Fibroblast of the aortic adventitia (primary cell): ENCODE measurements at regions not wholly inside any gene's neighbourhood (a gene's known extent, or its start where the extent isn't known, plus 50 kb on each side); places are given as distances from the start of the nearest gene placed in this dataset.

Experiments used
- DNase-seq: peaks from one replicate; pipeline ENCODE4 v3.0.0-alpha.2; 2010; ENCODE audit warnings: low read depth
- H3K4me3 ChIP-seq: 2 replicates; pipeline ENCODE4 v1.5.1; 2011; ENCODE audit warnings: low read depth, mild to moderate bottlenecking, control low read depth, low read length, moderate library complexity
- TF ChIP-seq, protein P1 (sequence below): IDR thresholded peaks from 2 replicates; pipeline ENCODE4 v1.5.1; 2011; ENCODE audit warnings: mild to moderate bottlenecking, low read length, control low read depth, inconsistent platforms; ENCODE audit not compliant: insufficient read depth

DNA sequence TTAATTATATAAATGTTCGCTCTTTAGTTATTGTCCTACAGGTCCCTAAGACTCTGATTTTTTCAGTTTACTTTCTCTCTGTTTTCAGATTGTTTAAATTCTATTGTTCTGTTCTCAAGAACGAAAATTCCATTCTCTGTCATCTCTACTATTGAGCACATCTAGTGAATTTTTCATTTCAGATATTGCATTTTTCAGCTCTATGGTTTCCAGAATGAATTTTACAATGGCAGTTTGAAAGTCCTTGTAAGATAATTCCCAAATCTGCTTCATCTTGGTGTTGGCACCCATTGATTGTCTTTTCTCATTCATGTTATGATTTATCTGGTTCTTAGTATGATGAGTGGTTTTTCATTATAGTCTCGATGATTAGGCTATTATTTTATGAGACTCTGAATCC is 519.6 kb upstream of the LRFN5 start:
- TF ChIP-seq, protein P1, sequence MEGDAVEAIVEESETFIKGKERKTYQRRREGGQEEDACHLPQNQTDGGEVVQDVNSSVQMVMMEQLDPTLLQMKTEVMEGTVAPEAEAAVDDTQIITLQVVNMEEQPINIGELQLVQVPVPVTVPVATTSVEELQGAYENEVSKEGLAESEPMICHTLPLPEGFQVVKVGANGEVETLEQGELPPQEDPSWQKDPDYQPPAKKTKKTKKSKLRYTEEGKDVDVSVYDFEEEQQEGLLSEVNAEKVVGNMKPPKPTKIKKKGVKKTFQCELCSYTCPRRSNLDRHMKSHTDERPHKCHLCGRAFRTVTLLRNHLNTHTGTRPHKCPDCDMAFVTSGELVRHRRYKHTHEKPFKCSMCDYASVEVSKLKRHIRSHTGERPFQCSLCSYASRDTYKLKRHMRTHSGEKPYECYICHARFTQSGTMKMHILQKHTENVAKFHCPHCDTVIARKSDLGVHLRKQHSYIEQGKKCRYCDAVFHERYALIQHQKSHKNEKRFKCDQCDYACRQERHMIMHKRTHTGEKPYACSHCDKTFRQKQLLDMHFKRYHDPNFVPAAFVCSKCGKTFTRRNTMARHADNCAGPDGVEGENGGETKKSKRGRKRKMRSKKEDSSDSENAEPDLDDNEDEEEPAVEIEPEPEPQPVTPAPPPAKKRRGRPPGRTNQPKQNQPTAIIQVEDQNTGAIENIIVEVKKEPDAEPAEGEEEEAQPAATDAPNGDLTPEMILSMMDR, result no peak
- no peak overlapping the region for H3K4me3 ChIP-seq
- DNase-seq, result no peak

DNA sequence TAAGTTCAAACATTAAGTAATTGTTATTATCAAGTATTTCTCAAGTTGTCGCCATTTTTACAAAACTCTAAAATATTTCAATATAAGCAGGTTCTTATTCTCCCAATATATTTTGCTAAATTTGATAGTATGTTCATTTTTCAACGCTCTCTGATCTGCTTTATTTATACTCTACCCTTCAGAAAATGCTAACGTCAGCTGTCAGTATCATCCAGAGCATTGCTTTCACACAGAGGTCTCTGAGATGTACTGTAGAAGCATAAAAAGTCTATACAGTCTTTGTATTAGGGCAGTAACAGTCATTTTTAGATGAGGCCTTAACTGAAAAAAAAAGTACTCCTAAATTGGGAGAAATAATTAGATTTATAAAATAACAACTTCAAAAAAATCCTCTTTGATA is 533.1 kb upstream of the LRFN5 start:
- H3K4me3 ChIP-seq, result no peak overlapping the region
- DNase-seq, result no peak
- TF ChIP-seq, protein P1, result no peak

DNA sequence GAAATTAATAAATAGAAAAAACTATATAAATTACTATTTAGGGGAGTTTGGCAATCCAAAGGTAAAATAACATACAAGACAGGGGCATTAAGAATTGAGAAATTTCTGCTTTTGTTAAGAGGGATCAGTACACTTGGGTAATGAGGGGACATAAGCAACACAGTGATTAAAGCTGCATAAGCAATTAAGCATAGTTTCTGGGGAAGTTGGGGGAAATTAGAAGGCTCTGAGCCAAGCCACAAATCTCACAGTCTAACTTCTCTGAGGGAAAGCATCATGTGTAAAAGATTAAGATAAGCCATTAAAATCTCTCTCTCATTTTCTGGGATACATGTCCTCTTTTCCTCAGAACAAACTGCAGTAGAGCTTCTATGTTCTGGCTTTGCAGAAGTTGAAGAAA is 533.9 kb upstream of the LRFN5 start:
- no peak for DNase-seq
- TF ChIP-seq, protein P1, result no peak
- no peak overlapping the region for H3K4me3 ChIP-seq

DNA sequence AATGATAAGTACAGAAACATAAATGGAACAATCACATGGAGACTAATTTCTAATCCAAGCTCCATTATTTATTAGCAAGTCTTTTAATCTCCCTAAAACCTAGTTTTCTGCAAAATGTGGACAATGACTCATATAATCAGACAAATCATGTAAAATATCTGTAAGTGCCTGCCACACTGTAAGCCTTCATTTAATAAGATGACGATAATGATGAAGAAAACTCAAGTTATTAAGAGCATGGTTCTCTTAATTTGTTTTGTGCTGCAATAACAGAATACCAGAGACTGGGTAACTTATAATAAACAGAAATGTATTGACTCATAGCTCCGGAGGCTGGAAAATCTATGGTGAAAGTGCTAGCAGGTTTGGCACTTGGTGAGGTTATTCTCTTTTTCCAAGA is 535.3 kb upstream of the LRFN5 start:
- TF ChIP-seq, protein P1, result no peak
- no peak for DNase-seq
- H3K4me3 ChIP-seq, result no peak overlapping the region

DNA sequence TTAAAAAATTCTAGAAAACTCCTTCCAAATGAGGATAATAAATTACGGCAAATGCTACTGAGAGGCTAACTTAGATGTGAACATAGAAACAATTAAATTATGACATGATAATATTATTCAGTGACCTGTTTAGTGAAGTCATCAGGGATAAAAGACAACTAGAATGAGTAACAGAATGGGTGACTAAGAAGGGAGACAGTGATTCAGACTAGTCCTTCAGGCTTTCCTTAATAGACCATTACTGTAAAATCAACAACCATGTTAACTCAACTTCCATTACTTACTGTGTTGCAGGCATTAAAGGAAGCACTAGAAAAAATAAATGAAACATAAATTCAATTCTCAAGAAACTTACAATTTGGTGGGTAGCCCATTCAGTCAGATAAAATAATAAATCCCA is 543.9 kb upstream of the LRFN5 start:
- TF ChIP-seq, protein P1, result no peak
- H3K4me3 ChIP-seq, result no peak overlapping the region
- DNase-seq, result no peak

DNA sequence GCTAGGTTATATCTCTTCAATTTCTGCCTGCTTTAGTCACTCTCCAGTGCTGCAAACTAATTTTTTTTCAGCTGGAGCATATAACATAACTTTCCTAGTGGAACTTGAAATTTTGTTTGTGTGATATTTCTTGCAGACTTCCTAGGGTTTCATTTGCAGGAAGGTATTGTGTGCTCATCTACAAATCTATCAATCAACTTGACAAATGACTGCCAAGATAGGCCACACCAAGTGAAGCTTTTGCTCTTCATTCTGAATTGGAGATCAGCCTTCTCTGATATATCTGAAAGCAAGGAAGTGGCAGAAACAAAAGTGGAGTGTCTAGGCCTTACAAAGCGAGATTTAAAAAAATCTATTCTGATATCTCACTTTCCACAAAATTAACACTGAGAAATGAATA is 551.1 kb upstream of the LRFN5 start:
- no peak for DNase-seq
- TF ChIP-seq, protein P1, result no peak
- no peak overlapping the region for H3K4me3 ChIP-seq

DNA sequence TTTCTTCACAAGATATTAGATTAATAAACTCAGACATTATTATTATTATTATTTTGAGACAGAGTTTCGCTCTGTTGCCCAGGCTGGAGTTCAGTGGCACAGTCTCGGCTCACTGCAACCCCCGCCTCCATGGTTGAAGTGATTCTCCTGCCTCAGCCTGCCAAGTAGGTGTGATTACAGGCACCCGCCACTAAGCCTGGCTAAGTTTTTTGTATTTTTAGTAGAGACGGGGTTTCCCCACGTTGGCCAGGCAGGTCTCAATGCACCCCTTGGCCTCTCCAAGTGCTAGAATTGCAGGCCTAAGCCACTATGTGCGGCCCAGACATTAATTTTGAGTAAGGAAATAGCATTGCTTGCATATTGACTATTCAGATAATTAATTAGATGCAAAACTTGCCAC is 554.9 kb upstream of the LRFN5 start:
- TF ChIP-seq, protein P1, result no peak
- DNase-seq, result no peak
- no peak overlapping the region for H3K4me3 ChIP-seq
